ENCODE measurements at regions not wholly inside any gene's neighbourhood (a gene's known extent, or its start where the extent isn't known, plus 50 kb on each side); places are given as distances from the start of the nearest gene placed in this dataset.
A peak's percentile ranks its signal among the peaks of the same experiment; 100 is the strongest.
"Not testable (repeated sequence)": the region's sequence is repeated elsewhere in the genome, so short reads cannot be mapped to it uniquely, and the experiment has no call there.

DNA sequence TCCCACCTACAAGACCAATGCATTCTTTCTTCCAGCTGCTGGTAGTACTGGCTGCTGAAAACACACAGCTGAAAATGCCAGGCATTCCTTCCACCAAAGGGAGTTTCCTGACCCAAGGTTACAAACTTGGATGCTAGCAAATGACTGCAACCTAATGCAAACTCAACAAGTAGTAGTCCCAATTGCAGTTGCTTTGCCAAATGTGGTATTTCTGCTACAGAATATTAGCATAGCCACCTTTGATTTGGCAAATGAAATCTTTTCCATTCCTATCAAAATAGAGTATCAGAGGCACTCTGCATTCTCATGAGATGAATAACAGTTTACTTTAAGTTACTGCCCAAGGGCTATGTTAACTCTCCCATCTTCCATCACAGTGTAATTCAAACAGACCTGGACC, 172.0 kb upstream of the ARHGAP42 start:
- no peaks in the 10 kb centered on the region for H3K36me3 ChIP-seq (ENCODE audit: control insufficient read depth, insufficient read depth, low read length)
- FAIRE-seq = no peak
- no peaks in the 10 kb centered on the region for H3K27me3 ChIP-seq (ENCODE audit: control insufficient read depth, insufficient read depth, low read length)
- peak; percentile 73 for DNase-seq (ENCODE audit: low read depth)
- TF ChIP-seq, protein P1, sequence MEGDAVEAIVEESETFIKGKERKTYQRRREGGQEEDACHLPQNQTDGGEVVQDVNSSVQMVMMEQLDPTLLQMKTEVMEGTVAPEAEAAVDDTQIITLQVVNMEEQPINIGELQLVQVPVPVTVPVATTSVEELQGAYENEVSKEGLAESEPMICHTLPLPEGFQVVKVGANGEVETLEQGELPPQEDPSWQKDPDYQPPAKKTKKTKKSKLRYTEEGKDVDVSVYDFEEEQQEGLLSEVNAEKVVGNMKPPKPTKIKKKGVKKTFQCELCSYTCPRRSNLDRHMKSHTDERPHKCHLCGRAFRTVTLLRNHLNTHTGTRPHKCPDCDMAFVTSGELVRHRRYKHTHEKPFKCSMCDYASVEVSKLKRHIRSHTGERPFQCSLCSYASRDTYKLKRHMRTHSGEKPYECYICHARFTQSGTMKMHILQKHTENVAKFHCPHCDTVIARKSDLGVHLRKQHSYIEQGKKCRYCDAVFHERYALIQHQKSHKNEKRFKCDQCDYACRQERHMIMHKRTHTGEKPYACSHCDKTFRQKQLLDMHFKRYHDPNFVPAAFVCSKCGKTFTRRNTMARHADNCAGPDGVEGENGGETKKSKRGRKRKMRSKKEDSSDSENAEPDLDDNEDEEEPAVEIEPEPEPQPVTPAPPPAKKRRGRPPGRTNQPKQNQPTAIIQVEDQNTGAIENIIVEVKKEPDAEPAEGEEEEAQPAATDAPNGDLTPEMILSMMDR (IDR thresholded peaks at IDR 0.05; ENCODE audit: insufficient read depth, low read length, severe bottlenecking) = no peak
- H3K4me3 ChIP-seq (ENCODE audit: low read depth, low read length) = no peak overlapping the region

DNA sequence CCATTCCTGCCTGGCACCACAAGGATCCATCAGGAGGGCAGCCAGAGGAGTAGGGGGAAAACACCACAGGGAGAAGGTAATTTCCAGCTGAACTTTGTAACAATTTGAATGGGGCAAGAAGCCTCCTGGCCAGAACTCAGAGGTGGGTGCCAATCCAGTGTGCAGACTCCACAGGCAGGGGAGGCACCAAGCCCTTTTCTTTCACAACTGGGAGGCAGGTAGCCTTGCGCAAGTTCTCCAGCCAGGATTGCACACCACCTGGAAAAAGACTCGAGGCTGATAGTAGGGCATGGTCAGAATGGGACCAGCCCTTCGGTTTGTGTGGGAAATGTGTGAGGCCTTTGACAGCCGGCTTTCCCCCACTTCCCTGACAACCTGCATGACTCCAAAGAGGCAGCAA, 161.9 kb upstream of the ARHGAP42 start:
- DNase-seq (ENCODE audit: low read depth) (no peak), FAIRE-seq (no peak)
- no peak overlapping the region for H3K4me3 ChIP-seq (ENCODE audit: low read depth, low read length)
- no peaks in the 10 kb centered on the region for H3K27me3 ChIP-seq (ENCODE audit: control insufficient read depth, insufficient read depth, low read length)
- TF ChIP-seq, protein P1 (IDR thresholded peaks at IDR 0.05; ENCODE audit: insufficient read depth, low read length, severe bottlenecking) = no peak
- H3K36me3 ChIP-seq (ENCODE audit: control insufficient read depth, insufficient read depth, low read length) = no peaks in the 10 kb centered on the region

DNA sequence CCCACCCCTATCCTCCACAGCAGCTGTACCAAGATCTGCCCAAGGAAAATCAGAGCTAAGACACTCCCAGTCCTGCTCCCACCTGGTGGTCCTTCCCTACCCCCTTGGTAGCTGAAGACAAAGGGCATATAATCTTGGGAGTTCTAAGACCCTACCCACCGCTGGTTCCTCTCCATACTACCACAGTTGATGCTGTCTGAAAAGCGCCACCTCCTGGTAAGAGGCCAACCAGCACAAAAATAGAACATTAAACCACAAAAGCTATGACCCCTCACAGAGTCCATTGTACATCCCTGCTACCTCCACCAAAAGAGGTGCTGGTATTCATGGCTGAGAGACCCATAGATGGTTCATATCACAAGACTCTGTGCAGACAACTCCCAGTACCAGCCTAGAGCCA, 161.5 kb upstream of the ARHGAP42 start:
- Histone ChIP-seq H3K27me3 (ENCODE audit: control insufficient read depth, insufficient read depth, low read length) (no peaks in the 10 kb centered on the region), H3K4me3 (ENCODE audit: low read depth, low read length) (no peak overlapping the region), H3K36me3 (ENCODE audit: control insufficient read depth, insufficient read depth, low read length) (no peaks in the 10 kb centered on the region)
- peak; percentile 12 for DNase-seq (ENCODE audit: low read depth)
- no peak for FAIRE-seq
- TF ChIP-seq, protein P1 (IDR thresholded peaks at IDR 0.05; ENCODE audit: insufficient read depth, low read length, severe bottlenecking) = peak; percentile 52

DNA sequence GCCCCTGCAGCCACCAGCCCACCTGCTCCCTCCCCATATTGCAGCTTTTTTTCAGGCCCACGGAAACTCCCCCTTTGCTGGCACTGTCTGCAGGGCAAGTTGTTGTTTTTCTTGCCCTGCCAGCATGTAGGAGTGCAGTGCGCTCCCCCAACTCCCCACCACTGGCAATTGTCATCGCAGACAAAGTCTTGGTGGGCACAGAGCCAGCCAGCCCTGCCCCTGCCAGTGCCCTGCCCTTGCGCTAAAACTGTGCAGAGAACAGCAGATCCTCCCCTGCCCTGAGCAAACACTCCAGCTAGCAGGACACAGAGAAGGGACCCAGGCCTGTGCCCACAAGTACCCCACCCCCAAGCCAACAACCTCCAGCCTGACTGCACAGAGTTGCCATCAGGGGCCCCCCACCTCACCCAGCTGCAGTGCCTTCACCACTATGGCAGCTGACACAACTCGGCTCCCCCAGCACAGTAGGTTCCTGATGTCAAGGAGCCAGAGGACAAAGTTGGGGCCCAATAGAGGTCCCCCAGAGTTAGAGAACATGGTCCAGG, 158.1 kb upstream of the ARHGAP42 start:
- Histone ChIP-seq H3K27me3 (ENCODE audit: control insufficient read depth, insufficient read depth, low read length) (no peaks in the 10 kb centered on the region), H3K4me3 (ENCODE audit: low read depth, low read length) (no peak overlapping the region), H3K36me3 (ENCODE audit: control insufficient read depth, insufficient read depth, low read length) (no peaks in the 10 kb centered on the region)
- FAIRE-seq = no peak
- TF ChIP-seq, protein P1 (IDR thresholded peaks at IDR 0.05; ENCODE audit: insufficient read depth, low read length, severe bottlenecking) = no peak
- DNase-seq (ENCODE audit: low read depth) = no peak

DNA sequence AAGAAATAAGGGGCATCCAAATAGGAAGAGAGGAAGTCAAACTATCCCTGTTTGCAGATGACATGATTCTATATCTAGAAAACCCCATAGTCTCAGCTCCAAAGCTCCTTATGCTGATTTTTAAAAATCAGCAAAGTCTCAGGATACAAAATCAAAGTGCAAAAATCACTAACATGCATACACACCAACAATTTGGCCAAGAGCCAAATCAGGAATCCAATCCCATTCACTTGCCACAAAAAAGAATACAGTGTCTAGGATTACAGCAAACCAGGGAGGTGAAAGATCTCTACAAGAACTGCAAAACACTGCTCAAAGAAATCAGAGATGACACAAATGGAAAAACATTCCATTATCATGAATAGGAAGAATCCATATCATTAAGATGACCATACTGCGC, 155.8 kb upstream of the ARHGAP42 start:
- H3K4me3 ChIP-seq (ENCODE audit: low read depth, low read length); DNase-seq (ENCODE audit: low read depth); H3K27me3 ChIP-seq (ENCODE audit: control insufficient read depth, insufficient read depth, low read length); FAIRE-seq; H3K36me3 ChIP-seq (ENCODE audit: control insufficient read depth, insufficient read depth, low read length): not testable (repeated sequence)

DNA sequence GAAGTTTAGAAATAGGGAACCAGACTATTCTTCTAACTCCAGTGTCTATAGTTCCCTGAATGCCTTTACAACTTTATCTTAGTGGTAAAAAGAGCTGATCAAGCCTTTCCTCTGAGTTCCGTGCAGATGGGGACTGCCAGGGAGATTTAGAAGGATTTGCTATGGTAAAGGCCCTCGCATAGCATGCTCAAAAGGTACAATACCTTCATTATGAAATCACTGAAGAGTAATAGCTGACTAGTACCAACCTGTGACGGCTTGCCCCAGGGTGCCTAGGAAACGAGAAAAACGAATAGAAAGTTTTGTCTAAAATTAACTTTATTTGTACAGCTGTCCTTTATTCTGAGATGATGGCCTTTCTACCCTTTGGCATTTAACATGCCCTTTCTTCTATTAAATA, 150.1 kb upstream of the ARHGAP42 start:
- FAIRE-seq (no peak), DNase-seq (ENCODE audit: low read depth) (peak; percentile 72)
- Histone ChIP-seq H3K36me3 (ENCODE audit: control insufficient read depth, insufficient read depth, low read length) (no peaks in the 10 kb centered on the region), H3K27me3 (ENCODE audit: control insufficient read depth, insufficient read depth, low read length) (no peaks in the 10 kb centered on the region), H3K4me3 (ENCODE audit: low read depth, low read length) (no peak overlapping the region)
- TF ChIP-seq, protein P1 (IDR thresholded peaks at IDR 0.05; ENCODE audit: insufficient read depth, low read length, severe bottlenecking) = no peak
